K562 (cell line): ENCODE measurements at regions not wholly inside any gene's neighbourhood (a gene's known extent, or its start where the extent isn't known, plus 50 kb on each side); places are given as distances from the start of the nearest gene placed in this dataset.

ENCODE experiments used
- ATAC-seq: fragments of 200-7000 bp; cut with Tn5 transposase; 3 replicates; pipeline ENCODE4 v1.9.1; 2020; ENCODE audit warnings: moderate library complexity
- BruUV-seq: library from RNA; stranded (reverse); fragments of 400-500 nt; replicated peaks from 2 replicates; lab custom pipeline; 2021; lab: Mats Ljungman, UMichigan
- CTCF ChIA-PET: fragments of 300-600 bp; formaldehyde crosslinking; extraction: SDS; loops from one replicate; lab custom pipeline; 2021; ENCODE audit warnings: low intra/inter-chr PET ratio; lab: Yijun Ruan, JAX
- POLR2A ChIA-PET: fragments of 300-600, 350-650 bp; sonication (Branson Sonifier 250); formaldehyde crosslinking; extraction: SDS; loops from one replicate; lab custom pipeline; 2021; ENCODE audit warnings: antibody characterized with exemption, inconsistent platforms; lab: Yijun Ruan, JAX
- DNase-seq, 4 experiments: peaks; one replicate each; pipeline versions ENCODE4 v3.0.0 to v3.0.0-alpha.2; 2011 to 2018; ENCODE audit warnings: low spot score in 3 of 4, mixed read lengths in 3 of 4; ENCODE audit errors: extremely low read depth in 1 of 4
- FAIRE-seq: peaks from 2 replicates; lab custom pipeline; 2011; peaks lifted over from hg19 to GRCh38; lab: Jason Lieb, UNC
- H2AFZ ChIP-seq: 2 replicates; pipeline ENCODE4 v1.6.0; 2011; ENCODE audit warnings: low read depth, low read length, control low read depth, inconsistent platforms
- H3K27ac ChIP-seq: fragments of 200-600 bp; 3 replicates; pipeline ENCODE4 v1.8.0; 2011; ENCODE audit warnings: low read depth, mild to moderate bottlenecking, control low read depth, inconsistent platforms, low read length, moderate library complexity, mixed read lengths; ENCODE audit errors: extremely low read depth
- H3K27me3 ChIP-seq, 2 experiments: fragments of 300-600 bp in 1 of 2; 2 replicates in 1 of 2; 3 replicates in 1 of 2; pipeline versions ENCODE4 v1.6.0 to v1.8.0; 2011; ENCODE audit warnings: inconsistent platforms in 2 of 2, low read length in 2 of 2, mild to moderate bottlenecking in 1 of 2, mixed read lengths in 1 of 2, moderate library complexity in 1 of 2; ENCODE audit not compliant: control insufficient read depth in 2 of 2, insufficient read depth in 2 of 2
- H3K36me3 ChIP-seq: fragments of 300-600 bp; 3 replicates; pipeline ENCODE4 v1.8.0; 2011; ENCODE audit warnings: mild to moderate bottlenecking, low read length, inconsistent platforms; ENCODE audit not compliant: control insufficient read depth, insufficient read depth
- H3K4me1 ChIP-seq, 2 experiments: fragments of 200-600 bp in 1 of 2; replicated peaks in 1 of 2; 2 replicates in 1 of 2; 3 replicates in 1 of 2; pipeline versions ENCODE4 v1.5.1 to v1.8.0; 2011; ENCODE audit warnings: inconsistent platforms in 2 of 2, low read length in 2 of 2, mild to moderate bottlenecking in 1 of 2, mixed read lengths in 1 of 2, moderate library complexity in 1 of 2; ENCODE audit not compliant: control insufficient read depth in 2 of 2, insufficient read depth in 2 of 2
- H3K4me2 ChIP-seq: 2 replicates; pipeline ENCODE4 v1.6.1; 2011; ENCODE audit warnings: low read length, control low read depth, inconsistent platforms, mixed read lengths; ENCODE audit not compliant: insufficient read depth
- H3K4me3 ChIP-seq: fragments of 200-600 bp; sonication (generic), shearing (Covaris generic); 2 replicates; pipeline ENCODE4 v1.5.1; 2016; ENCODE audit warnings: control low read depth, inconsistent platforms
- H3K79me2 ChIP-seq: fragments of 200-600 bp; 3 replicates; pipeline ENCODE4 v1.8.0; 2011; ENCODE audit warnings: low read length, inconsistent platforms; ENCODE audit not compliant: control insufficient read depth, insufficient read depth
- H3K9ac ChIP-seq, 2 experiments: 2 replicates each; pipeline versions ENCODE4 v1.6.0 to v1.6.1; 2011; ENCODE audit warnings: low read depth in 2 of 2, low read length in 2 of 2, control low read depth in 1 of 2, inconsistent platforms in 1 of 2, mild to moderate bottlenecking in 1 of 2, mixed read lengths in 1 of 2; ENCODE audit not compliant: insufficient read depth in 1 of 2
- H3K9me1 ChIP-seq: one replicate; pipeline ENCODE4 v1.6.0; 2011; ENCODE audit warnings: inconsistent platforms, mild to moderate bottlenecking, low read length, moderate library complexity; ENCODE audit not compliant: control insufficient read depth, insufficient read depth
- H3K9me3 ChIP-seq: replicated peaks from 2 replicates; pipeline ENCODE4 v1.5.1; 2011; ENCODE audit warnings: low read depth, low read length, inconsistent platforms; ENCODE audit not compliant: control insufficient read depth, insufficient read depth
- H4K20me1 ChIP-seq: replicated peaks from 2 replicates; pipeline ENCODE4 v1.6.1; 2011; ENCODE audit warnings: low read length, inconsistent platforms, mixed read lengths; ENCODE audit not compliant: control insufficient read depth, insufficient read depth
- GABPA ChIP-seq: fragments of 200-800 bp; sonication (Bioruptor generic); conservative IDR thresholded peaks from 2 replicates; pipeline ENCODE4 v1.6.1; 2016; ENCODE audit warnings: low read depth, missing genetic modification characterization, missing compliant biosample characterization
- GABPB1 ChIP-seq: sonication (generic); formaldehyde crosslinking; IDR thresholded peaks from 2 replicates; pipeline ENCODE4 v1.8.0; 2022; ENCODE audit warnings: mild to moderate bottlenecking, missing genetic modification reagents
- NUFIP1 ChIP-seq: fragments of 450-650 bp; IDR thresholded peaks from 2 replicates; pipeline ENCODE4 v1.6.1; 2018; ENCODE audit not compliant: partially characterized antibody
- TCFL5 ChIP-seq: fragments of 250-450 bp; sonication (Bioruptor Pico); conservative IDR thresholded peaks from 2 replicates; pipeline ENCODE4 v1.6.1; 2021; ENCODE audit warnings: mild to moderate bottlenecking, moderate library complexity, matching md5 sums
- ZHX1 ChIP-seq: fragments of 150-350 bp; conservative IDR thresholded peaks from 2 replicates; pipeline ENCODE4 v1.6.1; 2014; ENCODE audit warnings: low read length
- ZNF239 ChIP-seq: fragments of 250-450 bp; sonication (Bioruptor Pico); IDR thresholded peaks from 2 replicates; pipeline ENCODE4 v1.4.0; 2020; ENCODE audit warnings: mild to moderate bottlenecking
- WGBS: fragments of 100-300 bp; shearing (Covaris generic); methylation state at CpG from one replicate; pipeline ENCODE4 v1.1.6; 2016; ENCODE audit warnings: low coverage, mixed read lengths; ENCODE audit not compliant: insufficient coverage; ENCODE audit errors: missing lambda C conversion rate; 5-methylcytosine and 5-hydroxymethylcytosine counted together
- in situ Hi-C: fragments of 300-500 bp; cut with MboI; formaldehyde crosslinking; loops from 4 replicates; pipeline ENCODE4 v1.15.0; 2018; ENCODE audit warnings: inconsistent platforms, mixed read lengths
- intact Hi-C: fragments of 100-400 bp; cut with micrococcal nuclease; formaldehyde crosslinking; loops from 2 replicates; pipeline ENCODE4 v1.14.2; 2022

- Histone ChIP-seq H3K4me1 (no peaks in the 10 kb centered on the region), H3K27me3 (peaks cover 0 to 29% of the 10 kb centered on the region in 2 experiments; a peak in 3 of 5 replicates), H3K4me2 (no peak overlapping the region), H3K9ac (no peak overlapping the region), H3K36me3 (no peaks in the 10 kb centered on the region), H3K9me3 (no peaks in the 10 kb centered on the region), H2AFZ (no peak overlapping the region), H3K9me1 (no peaks in the 10 kb centered on the region), H4K20me1 (no peaks in the 10 kb centered on the region), H3K79me2 (no peaks in the 10 kb centered on the region), H3K27ac (no peak overlapping the region), H3K4me3 (no peak overlapping the region)
- no peak for ATAC-seq
- POLR2A ChIA-PET, result no interaction called here
- WGBS, result 0% methylated on average over 6 of the region's 6 CpGs
- in situ Hi-C loops, result loop anchor here (25.0 kb wide), 1 partner anchor 1130 kb away; no protein-coding TSS in a partner anchor
- TF ChIP-seq GABPA (tag), result no peak
- TF ChIP-seq NUFIP1, result no peak
- TF ChIP-seq ZNF239 (CRISPR knock-in tag), result no peak
- TF ChIP-seq TCFL5, result no peak
- no peak for TF ChIP-seq GABPB1 (CRISPR knock-in tag)
- CTCF ChIA-PET, result no interaction called here
- BruUV-seq, result no TSS peak
- FAIRE-seq, result no peak
- no peak for DNase-seq
- intact Hi-C loops, result no loop called here
Measured at GRCh38 chr13:111482126-111482525, 161.7 kb downstream of the TEX29 start.

GRCh38 chr13:111482806-111483620 is 162.6 kb downstream of the TEX29 start:
- Histone ChIP-seq H3K4me1 (no peaks in the 10 kb centered on the region), H3K9me1 (no peaks in the 10 kb centered on the region), H3K79me2 (no peaks in the 10 kb centered on the region), H4K20me1 (no peaks in the 10 kb centered on the region), H3K36me3 (no peaks in the 10 kb centered on the region), H3K4me3 (no peak overlapping the region), H3K27me3 (peaks cover 0 to 33% of the 10 kb centered on the region in 2 experiments; a peak in 2 of 5 replicates), H3K4me2 (no peak overlapping the region), H3K27ac (no peak overlapping the region), H3K9ac (no peak overlapping the region), H2AFZ (no peak overlapping the region), H3K9me3 (no peaks in the 10 kb centered on the region)
- whole genome bisulfite sequencing, result 0% methylated on average over 11 of the region's 18 CpGs
- intact Hi-C loops (no loop called here), in situ Hi-C loops (loop anchor here (25.0 kb wide), 1 partner anchor 1129 kb away; no protein-coding TSS in a partner anchor)
- POLR2A ChIA-PET, result interaction anchor here (0.6 kb wide), 3 partner anchors 22 to 464 kb away, joined by 3 read pairs; no protein-coding TSS in a partner anchor
- ATAC-seq, result no peak
- CTCF ChIA-PET, result no interaction called here
- DNase-seq, result no peak
- no TSS peak for BruUV-seq
- FAIRE-seq, result no peak
- no peak for TF ChIP-seq ZHX1
